ENCODE measurements at regions not wholly inside any gene's neighbourhood (a gene's known extent, or its start where the extent isn't known, plus 50 kb on each side); places are given as distances from the start of the nearest gene placed in this dataset.

GRCh38 chr10:113279262-113279661 lies 273.6 kb upstream of the HABP2 start:
- TF ChIP-seq CTCF (IDR thresholded peaks at IDR 0.05) (no peak), POLR2A (IDR thresholded peaks at IDR 0.05) (no peak)
